ENCODE measurements at regions not wholly inside any gene's neighbourhood (a gene's known extent, or its start where the extent isn't known, plus 50 kb on each side); places are given as distances from the start of the nearest gene placed in this dataset.

GRCh38 chr7:112572669-112573301 is 92.0 kb downstream of the LSMEM1 start (continued):
- TF ChIP-seq SMARCE1 (IDR thresholded peaks at IDR 0.05) (0 out of 2 replicates have a peak, but pooled peaks have one; percentile 5), ZNF398 (CRISPR knock-in tag; IDR thresholded peaks at IDR 0.05) (no peak), CEBPB (tag; IDR thresholded peaks at IDR 0.05) (no peak), HEY1 (CRISPR knock-in tag; IDR thresholded peaks at IDR 0.05; ENCODE audit: borderline replicate concordance) (no peak), TARDBP (IDR thresholded peaks at IDR 0.05) (no peak), NR1H2 (CRISPR knock-in tag; IDR thresholded peaks at IDR 0.05) (no peak), MCM7 (IDR thresholded peaks at IDR 0.05) (no peak), PHB2 (IDR thresholded peaks at IDR 0.05; ENCODE audit: low read depth) (no peak), ETS1 (conservative IDR thresholded peaks at IDR 0.05; ENCODE audit: control insufficient read depth, low read depth, low read length) (no peak), TAF9B (IDR thresholded peaks at IDR 0.05; ENCODE audit: partially characterized antibody) (no peak), CUX1 (CRISPR knock-in tag; IDR thresholded peaks at IDR 0.05) (0 out of 2 replicates have a peak, but pooled peaks have one; percentile 1), POLR2H (tag; IDR thresholded peaks at IDR 0.05; ENCODE audit: low read depth) (no peak), PML (IDR thresholded peaks at IDR 0.05; ENCODE audit: low read length) (no peak), HIVEP1 (CRISPR knock-in tag; IDR thresholded peaks at IDR 0.05) (no peak), MAFF (IDR thresholded peaks at IDR 0.05; ENCODE audit: low read length) (no peak), CHCHD3 (CRISPR knock-in tag; IDR thresholded peaks at IDR 0.05) (no peak), GABPA (tag; conservative IDR thresholded peaks at IDR 0.05; ENCODE audit: low read depth) (0 out of 2 replicates have a peak, but pooled peaks have one; percentile 4), EWSR1 (IDR thresholded peaks at IDR 0.05; ENCODE audit: borderline replicate concordance, low read depth, partially characterized antibody) (no peak)
